Erythroblast (primary cell): ENCODE measurements at regions not wholly inside any gene's neighbourhood (a gene's known extent, or its start where the extent isn't known, plus 50 kb on each side); places are given as distances from the start of the nearest gene placed in this dataset.

Source experiments
- GATA1 ChIP-seq: IDR thresholded peaks from 2 replicates; pipeline ENCODE4 v1.6.1; 2011; ENCODE audit warnings: low read depth, mild to moderate bottlenecking, control low read depth, low read length, moderate library complexity
- POLR2A ChIP-seq: IDR thresholded peaks from 2 replicates; pipeline ENCODE4 v1.6.1; 2011; ENCODE audit warnings: mild to moderate bottlenecking, low read length

- no peak for TF ChIP-seq POLR2A
- no peak for TF ChIP-seq GATA1
Observed at GRCh38 chr1:86231076-86231475, 74.5 kb upstream of the COL24A1 start.
